Loucy (cell line): ENCODE measurements at regions not wholly inside any gene's neighbourhood (a gene's known extent, or its start where the extent isn't known, plus 50 kb on each side); places are given as distances from the start of the nearest gene placed in this dataset.

ENCODE experiments used
- H2AFZ ChIP-seq: fragments of 200-600 bp; sonication (generic); 2 replicates; pipeline ENCODE4 v1.6.0; 2016; ENCODE audit warnings: antibody characterized with exemption, mild to moderate bottlenecking, low read length, moderate library complexity
- H3F3A ChIP-seq: fragments of 200-600 bp; 2 replicates; pipeline ENCODE4 v1.6.0; 2016; ENCODE audit warnings: antibody characterized with exemption, low read depth, mild to moderate bottlenecking
- H3K27me3 ChIP-seq: fragments of 200-600 bp; sonication (generic); 2 replicates; pipeline ENCODE4 v1.6.1; 2014; ENCODE audit warnings: low read length, mild to moderate bottlenecking; ENCODE audit not compliant: insufficient read depth, poor library complexity, severe bottlenecking
- H3K36me3 ChIP-seq: fragments of 200-600 bp; sonication (generic); 2 replicates; pipeline ENCODE4 v1.6.1; 2016; ENCODE audit warnings: low read length; ENCODE audit not compliant: insufficient read depth
- H3K4me1 ChIP-seq: fragments of 200-600 bp; sonication (generic); 2 replicates; pipeline ENCODE4 v1.5.1; 2014; ENCODE audit warnings: low read length, mild to moderate bottlenecking; ENCODE audit not compliant: insufficient read depth, poor library complexity, severe bottlenecking
- H3K4me2 ChIP-seq: fragments of 200-600 bp; sonication (generic); 2 replicates; pipeline ENCODE4 v1.6.0; 2014; ENCODE audit warnings: antibody characterized with exemption, low read length, low read depth, mild to moderate bottlenecking; ENCODE audit not compliant: poor library complexity, severe bottlenecking
- H3K4me3 ChIP-seq: fragments of 200-600 bp; sonication (generic); 2 replicates; pipeline ENCODE4 v1.5.1; 2014; ENCODE audit warnings: low read length, mild to moderate bottlenecking, mixed read lengths; ENCODE audit not compliant: poor library complexity, severe bottlenecking
- H3K79me2 ChIP-seq: fragments of 200-600 bp; sonication (generic); 2 replicates; pipeline ENCODE4 v1.6.1; 2014; ENCODE audit warnings: low read length; ENCODE audit not compliant: insufficient read depth
- H3K9ac ChIP-seq: fragments of 200-600 bp; sonication (generic); 2 replicates; pipeline ENCODE4 v1.6.0; 2014; ENCODE audit warnings: mild to moderate bottlenecking, low read depth, low read length, moderate library complexity; ENCODE audit not compliant: poor library complexity, severe bottlenecking
- H3K9me2 ChIP-seq: fragments of 200-600 bp; sonication (generic); replicated peaks from 2 replicates; pipeline ENCODE4 v1.6.1; 2016; ENCODE audit warnings: low read depth, low read length, mixed read lengths
- H3K9me3 ChIP-seq: fragments of 200-600 bp; sonication (generic); 2 replicates; pipeline ENCODE4 v1.6.1; 2014; ENCODE audit warnings: mild to moderate bottlenecking, antibody characterized with exemption, low read length, low read depth; ENCODE audit not compliant: insufficient read depth
- H4K20me1 ChIP-seq: fragments of 200-600 bp; sonication (generic); 2 replicates; pipeline ENCODE4 v1.6.0; 2014; ENCODE audit warnings: antibody characterized with exemption, low read length, mild to moderate bottlenecking; ENCODE audit not compliant: insufficient read depth, poor library complexity, severe bottlenecking
- EZH2phosphoT487 ChIP-seq: fragments of 200-600 bp; IDR thresholded peaks from 2 replicates; pipeline ENCODE4 v1.6.1; 2018; ENCODE audit warnings: antibody characterized with exemption, mild to moderate bottlenecking, moderate library complexity, borderline replicate concordance
- TF ChIP-seq, protein P1 (sequence below): fragments of 200-600 bp; sonication (generic); conservative IDR thresholded peaks from 2 replicates; pipeline ENCODE4 v1.5.1; 2014; ENCODE audit warnings: mild to moderate bottlenecking, antibody characterized with exemption, low read length

DNA sequence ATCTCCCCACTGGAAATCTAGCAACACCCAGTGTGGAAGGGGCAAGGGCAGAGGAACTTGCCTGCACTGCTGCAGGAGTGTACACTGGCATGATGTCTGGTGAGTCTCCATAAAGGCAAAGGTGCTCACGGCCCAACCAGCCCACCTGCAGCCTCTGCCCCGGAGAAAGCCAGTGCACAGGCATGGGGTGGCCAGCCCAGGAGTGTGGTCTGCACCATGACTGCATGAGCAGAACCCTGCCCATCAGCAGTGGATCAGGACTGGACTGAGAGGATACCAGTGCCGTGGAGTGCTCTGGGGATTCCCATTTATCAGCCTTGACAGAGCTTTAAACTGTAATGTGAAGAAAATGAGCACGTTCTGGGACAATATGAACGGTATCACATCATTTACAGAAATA, 342.6 kb upstream of the HS6ST1 start:
- TF ChIP-seq EZH2phosphoT487 = no peak
- TF ChIP-seq, protein P1, sequence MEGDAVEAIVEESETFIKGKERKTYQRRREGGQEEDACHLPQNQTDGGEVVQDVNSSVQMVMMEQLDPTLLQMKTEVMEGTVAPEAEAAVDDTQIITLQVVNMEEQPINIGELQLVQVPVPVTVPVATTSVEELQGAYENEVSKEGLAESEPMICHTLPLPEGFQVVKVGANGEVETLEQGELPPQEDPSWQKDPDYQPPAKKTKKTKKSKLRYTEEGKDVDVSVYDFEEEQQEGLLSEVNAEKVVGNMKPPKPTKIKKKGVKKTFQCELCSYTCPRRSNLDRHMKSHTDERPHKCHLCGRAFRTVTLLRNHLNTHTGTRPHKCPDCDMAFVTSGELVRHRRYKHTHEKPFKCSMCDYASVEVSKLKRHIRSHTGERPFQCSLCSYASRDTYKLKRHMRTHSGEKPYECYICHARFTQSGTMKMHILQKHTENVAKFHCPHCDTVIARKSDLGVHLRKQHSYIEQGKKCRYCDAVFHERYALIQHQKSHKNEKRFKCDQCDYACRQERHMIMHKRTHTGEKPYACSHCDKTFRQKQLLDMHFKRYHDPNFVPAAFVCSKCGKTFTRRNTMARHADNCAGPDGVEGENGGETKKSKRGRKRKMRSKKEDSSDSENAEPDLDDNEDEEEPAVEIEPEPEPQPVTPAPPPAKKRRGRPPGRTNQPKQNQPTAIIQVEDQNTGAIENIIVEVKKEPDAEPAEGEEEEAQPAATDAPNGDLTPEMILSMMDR = no peak
- no peaks in the 10 kb centered on the region for H3F3A ChIP-seq
- H3K9ac ChIP-seq = no peak overlapping the region
- H3K79me2 ChIP-seq = no peaks in the 10 kb centered on the region
- H3K27me3 ChIP-seq = no peaks in the 10 kb centered on the region
- no peaks in the 10 kb centered on the region for H4K20me1 ChIP-seq
- H3K4me1 ChIP-seq = peaks cover 21% of the 10 kb centered on the region
- no peaks in the 10 kb centered on the region for H3K9me3 ChIP-seq
- H3K9me2 ChIP-seq = no peaks in the 10 kb centered on the region
- H3K36me3 ChIP-seq = no peaks in the 10 kb centered on the region
- no peak overlapping the region for H3K4me2 ChIP-seq
- H3K4me3 ChIP-seq = no peak overlapping the region
- H2AFZ ChIP-seq = peak overlapping the region; percentile 47; the same call in 1 of the 2 replicates

DNA sequence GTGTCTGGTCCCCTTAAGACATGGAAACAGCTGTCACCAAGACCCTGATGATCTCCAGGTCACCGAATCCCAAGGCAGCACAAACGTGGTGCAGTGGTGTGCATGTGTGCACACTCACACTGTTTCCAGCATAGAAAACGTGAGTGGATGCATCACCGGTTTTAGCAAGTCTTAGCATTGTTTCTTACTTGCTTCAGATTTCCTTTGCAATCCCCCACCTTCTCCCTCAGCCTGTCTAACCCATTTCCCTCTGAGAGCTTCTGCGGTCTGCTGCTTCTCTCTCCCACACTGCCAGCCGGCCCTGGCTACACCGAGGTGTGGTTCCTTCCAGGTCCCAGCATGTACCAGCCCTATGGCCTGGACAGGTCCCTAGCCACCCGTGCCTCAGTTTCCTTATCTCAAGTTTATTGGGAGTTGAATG, 343.4 kb upstream of the HS6ST1 start:
- no peak overlapping the region for H3K4me2 ChIP-seq
- 0 out of 2 replicates have a peak overlapping the region, but pooled peaks have one; percentile 28 for H2AFZ ChIP-seq
- no peak for TF ChIP-seq EZH2phosphoT487
- TF ChIP-seq, protein P1 = no peak

DNA sequence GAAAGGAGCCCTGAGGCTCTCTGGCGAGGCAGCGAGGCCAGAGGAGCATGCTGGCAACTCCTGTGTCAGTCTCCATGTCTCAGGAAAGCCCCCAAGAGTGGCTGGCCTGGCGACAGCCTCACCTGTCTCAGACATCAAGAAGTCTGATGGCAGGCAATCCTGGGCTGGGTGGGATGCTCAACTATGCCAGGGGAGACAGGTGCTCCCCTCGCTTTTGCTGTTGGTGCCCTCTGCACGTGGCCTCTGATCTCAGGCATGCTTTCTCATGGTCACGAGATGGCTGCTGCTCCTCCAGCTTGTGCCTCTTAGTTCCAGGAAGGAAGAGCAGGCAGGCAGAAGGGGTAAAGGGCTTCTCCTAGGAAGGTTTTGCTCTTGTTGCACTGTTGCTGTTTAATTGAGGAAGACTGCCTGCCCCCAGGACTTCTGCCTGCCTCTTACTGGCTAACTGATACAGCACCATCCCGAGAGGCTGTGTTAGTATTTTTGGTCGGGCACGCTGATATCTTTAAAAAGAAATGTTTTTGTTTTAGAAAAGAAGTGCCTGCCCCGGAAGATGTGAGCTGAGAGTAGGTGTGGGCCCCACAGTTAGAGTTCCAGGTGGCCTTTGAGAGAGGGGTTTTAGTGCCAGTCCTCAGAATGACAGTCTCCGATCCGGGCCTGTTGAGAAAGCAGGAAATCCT, 344.8 kb upstream of the HS6ST1 start:
- Histone ChIP-seq H3K9me3 (no peaks in the 10 kb centered on the region), H2AFZ (no peak overlapping the region), H3K36me3 (no peaks in the 10 kb centered on the region), H3K4me2 (no peak overlapping the region), H3K9ac (no peak overlapping the region), H3K4me3 (no peak overlapping the region), H3F3A (no peaks in the 10 kb centered on the region), H3K9me2 (no peaks in the 10 kb centered on the region), H4K20me1 (no peaks in the 10 kb centered on the region), H3K4me1 (peaks cover 21% of the 10 kb centered on the region), H3K27me3 (no peaks in the 10 kb centered on the region), H3K79me2 (no peaks in the 10 kb centered on the region)
- TF ChIP-seq, protein P1 = no peak
- TF ChIP-seq EZH2phosphoT487 = no peak

More for the DNA sequence above, 343.4 kb upstream of the HS6ST1 start:
- no peaks in the 10 kb centered on the region for H3F3A ChIP-seq
- peaks cover 21% of the 10 kb centered on the region for H3K4me1 ChIP-seq
- H3K36me3 ChIP-seq = no peaks in the 10 kb centered on the region
- H3K9me2 ChIP-seq = no peaks in the 10 kb centered on the region
- no peak overlapping the region for H3K9ac ChIP-seq
- H3K9me3 ChIP-seq = no peaks in the 10 kb centered on the region
- no peaks in the 10 kb centered on the region for H3K79me2 ChIP-seq
- H4K20me1 ChIP-seq = no peaks in the 10 kb centered on the region
- H3K27me3 ChIP-seq = no peaks in the 10 kb centered on the region
- no peak overlapping the region for H3K4me3 ChIP-seq
